ENCODE measurements at regions not wholly inside any gene's neighbourhood (a gene's known extent, or its start where the extent isn't known, plus 50 kb on each side); places are given as distances from the start of the nearest gene placed in this dataset.

DNA sequence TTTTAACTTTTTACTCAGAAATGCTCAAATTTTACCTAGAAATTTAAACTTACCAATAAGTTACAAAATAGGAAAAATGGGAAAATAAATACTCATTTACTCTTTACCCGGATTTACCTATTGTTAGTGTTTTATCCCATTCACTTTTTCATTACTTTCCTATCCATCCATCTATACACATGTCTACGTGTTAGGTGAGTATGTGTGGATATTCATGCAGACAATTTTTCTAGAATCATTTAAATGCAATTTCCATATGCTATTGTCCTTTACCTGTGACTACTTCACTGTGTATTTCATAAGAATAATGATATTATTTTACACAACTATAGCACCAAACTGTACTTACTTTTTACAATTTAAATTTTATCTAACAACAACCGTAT is 896.6 kb upstream of the INTU start:
- H3K9me3 ChIP-seq (replicated peaks; ENCODE audit: low read length): no peaks in the 10 kb centered on the region
- H3K4me1 ChIP-seq (ENCODE audit: control insufficient read depth, insufficient read depth, low read length): no peaks in the 10 kb centered on the region
- H3K4me2 ChIP-seq (ENCODE audit: low read length): no peak overlapping the region
- H3K9ac ChIP-seq (ENCODE audit: low read depth, low read length): no peak overlapping the region
- H3K36me3 ChIP-seq (ENCODE audit: insufficient read depth, low read length): no peaks in the 10 kb centered on the region
- H3K4me3 ChIP-seq (ENCODE audit: low read length): no peak overlapping the region
- no peaks in the 10 kb centered on the region for H3K27me3 ChIP-seq (ENCODE audit: control insufficient read depth, insufficient read depth, low read length)

- Histone ChIP-seq H3K27me3 (ENCODE audit: control insufficient read depth, insufficient read depth, low read length) (no peaks in the 10 kb centered on the region), H3K36me3 (ENCODE audit: insufficient read depth, low read length) (no peaks in the 10 kb centered on the region), H3K4me3 (ENCODE audit: low read length) (no peak overlapping the region), H3K4me2 (ENCODE audit: low read length) (no peak overlapping the region), H3K4me1 (ENCODE audit: control insufficient read depth, insufficient read depth, low read length) (no peaks in the 10 kb centered on the region), H3K9ac (ENCODE audit: low read depth, low read length) (no peak overlapping the region), H3K9me3 (replicated peaks; ENCODE audit: low read length) (no peaks in the 10 kb centered on the region)
Observed at GRCh38 chr4:126737899-126738526, 894.7 kb upstream of the INTU start.

GRCh38 chr4:126738527-126738923 is 894.2 kb upstream of the INTU start:
- H3K4me3 ChIP-seq (ENCODE audit: low read length): no peak overlapping the region
- no peaks in the 10 kb centered on the region for H3K9me3 ChIP-seq (replicated peaks; ENCODE audit: low read length)
- no peak overlapping the region for H3K9ac ChIP-seq (ENCODE audit: low read depth, low read length)
- no peaks in the 10 kb centered on the region for H3K27me3 ChIP-seq (ENCODE audit: control insufficient read depth, insufficient read depth, low read length)
- H3K4me1 ChIP-seq (ENCODE audit: control insufficient read depth, insufficient read depth, low read length): no peaks in the 10 kb centered on the region
- H3K36me3 ChIP-seq (ENCODE audit: insufficient read depth, low read length): no peaks in the 10 kb centered on the region
- no peak overlapping the region for H3K4me2 ChIP-seq (ENCODE audit: low read length)

DNA sequence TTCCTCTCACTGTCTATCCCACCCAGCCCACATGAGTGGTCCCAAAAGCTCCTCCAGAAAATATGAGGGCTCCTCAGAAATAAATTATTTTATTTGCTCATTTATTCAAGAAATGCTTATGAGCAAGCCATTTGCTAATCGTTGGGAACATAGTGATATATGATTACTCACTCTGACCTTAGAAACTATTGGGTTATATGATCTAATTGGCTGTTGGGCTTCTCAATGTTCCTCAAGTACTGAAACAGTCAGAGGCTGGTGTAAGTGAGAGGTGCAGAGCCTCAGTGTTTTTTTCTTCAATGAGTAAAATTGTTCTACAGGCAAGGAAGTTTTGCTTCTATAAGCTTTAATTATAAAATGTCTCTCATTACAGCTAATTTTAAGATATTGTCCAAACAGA is 893.8 kb upstream of the INTU start:
- Histone ChIP-seq H3K9me3 (replicated peaks; ENCODE audit: low read length) (no peaks in the 10 kb centered on the region), H3K4me3 (ENCODE audit: low read length) (no peak overlapping the region), H3K36me3 (ENCODE audit: insufficient read depth, low read length) (no peaks in the 10 kb centered on the region), H3K4me2 (ENCODE audit: low read length) (no peak overlapping the region), H3K27me3 (ENCODE audit: control insufficient read depth, insufficient read depth, low read length) (no peaks in the 10 kb centered on the region), H3K9ac (ENCODE audit: low read depth, low read length) (no peak overlapping the region), H3K4me1 (ENCODE audit: control insufficient read depth, insufficient read depth, low read length) (no peaks in the 10 kb centered on the region)

GRCh38 chr4:126740687-126741086 is 892.1 kb upstream of the INTU start:
- Histone ChIP-seq H3K36me3 (ENCODE audit: insufficient read depth, low read length) (no peaks in the 10 kb centered on the region), H3K4me1 (ENCODE audit: control insufficient read depth, insufficient read depth, low read length) (no peaks in the 10 kb centered on the region), H3K9me3 (replicated peaks; ENCODE audit: low read length) (no peaks in the 10 kb centered on the region), H3K9ac (ENCODE audit: low read depth, low read length) (no peak overlapping the region), H3K4me2 (ENCODE audit: low read length) (no peak overlapping the region), H3K4me3 (ENCODE audit: low read length) (no peak overlapping the region), H3K27me3 (ENCODE audit: control insufficient read depth, insufficient read depth, low read length) (no peaks in the 10 kb centered on the region)

- H3K4me2 ChIP-seq (ENCODE audit: low read length): no peak overlapping the region
- no peaks in the 10 kb centered on the region for H3K36me3 ChIP-seq (ENCODE audit: insufficient read depth, low read length)
- no peaks in the 10 kb centered on the region for H3K27me3 ChIP-seq (ENCODE audit: control insufficient read depth, insufficient read depth, low read length)
Observed at GRCh38 chr4:126742048-126742447, 890.7 kb upstream of the INTU start.

GRCh38 chr4:126742885-126743284 is 889.9 kb upstream of the INTU start:
- Histone ChIP-seq H3K9ac (ENCODE audit: low read depth, low read length) (no peak overlapping the region), H3K4me2 (ENCODE audit: low read length) (no peak overlapping the region), H3K27me3 (ENCODE audit: control insufficient read depth, insufficient read depth, low read length) (no peaks in the 10 kb centered on the region), H3K9me3 (replicated peaks; ENCODE audit: low read length) (no peaks in the 10 kb centered on the region), H3K4me3 (ENCODE audit: low read length) (no peak overlapping the region), H3K36me3 (ENCODE audit: insufficient read depth, low read length) (no peaks in the 10 kb centered on the region), H3K4me1 (ENCODE audit: control insufficient read depth, insufficient read depth, low read length) (no peaks in the 10 kb centered on the region)

More at GRCh38 chr4:126742048-126742447, 890.7 kb upstream of the INTU start:
- H3K9ac ChIP-seq (ENCODE audit: low read depth, low read length): no peak overlapping the region
- no peaks in the 10 kb centered on the region for H3K9me3 ChIP-seq (replicated peaks; ENCODE audit: low read length)
- H3K4me3 ChIP-seq (ENCODE audit: low read length): no peak overlapping the region
- H3K4me1 ChIP-seq (ENCODE audit: control insufficient read depth, insufficient read depth, low read length): no peaks in the 10 kb centered on the region

DNA sequence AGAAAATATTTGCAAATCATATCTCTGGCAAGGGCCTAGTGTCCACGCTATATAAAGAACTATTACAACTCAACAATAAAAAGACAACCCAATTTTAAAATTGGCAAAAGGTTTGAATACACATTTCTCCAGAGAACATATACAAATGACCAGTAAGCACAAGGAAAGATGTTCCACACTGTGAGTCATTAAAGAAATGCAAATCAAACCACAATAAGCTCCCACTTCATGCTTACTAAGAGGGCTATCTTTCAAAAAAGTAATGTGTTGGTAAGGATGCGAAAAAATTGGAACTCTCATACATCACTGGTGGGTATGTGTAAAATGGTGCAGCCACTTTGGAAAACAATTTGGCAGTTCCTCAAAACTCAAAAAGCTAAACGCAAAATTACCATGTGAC is 884.0 kb upstream of the INTU start:
- Histone ChIP-seq H3K9me3 (replicated peaks; ENCODE audit: low read length) (no peaks in the 10 kb centered on the region), H3K27me3 (ENCODE audit: control insufficient read depth, insufficient read depth, low read length) (no peaks in the 10 kb centered on the region), H3K4me1 (ENCODE audit: control insufficient read depth, insufficient read depth, low read length) (no peaks in the 10 kb centered on the region), H3K36me3 (ENCODE audit: insufficient read depth, low read length) (no peaks in the 10 kb centered on the region), H3K9ac (ENCODE audit: low read depth, low read length) (no peak overlapping the region), H3K4me2 (ENCODE audit: low read length) (no peak overlapping the region), H3K4me3 (ENCODE audit: low read length) (no peak overlapping the region)

GRCh38 chr4:126750723-126751122 is 882.0 kb upstream of the INTU start:
- H3K9me3 ChIP-seq (replicated peaks; ENCODE audit: low read length): no peaks in the 10 kb centered on the region
- no peaks in the 10 kb centered on the region for H3K36me3 ChIP-seq (ENCODE audit: insufficient read depth, low read length)
- H3K27me3 ChIP-seq (ENCODE audit: control insufficient read depth, insufficient read depth, low read length): no peaks in the 10 kb centered on the region
- no peak overlapping the region for H3K9ac ChIP-seq (ENCODE audit: low read depth, low read length)
- no peaks in the 10 kb centered on the region for H3K4me1 ChIP-seq (ENCODE audit: control insufficient read depth, insufficient read depth, low read length)
- H3K4me3 ChIP-seq (ENCODE audit: low read length): no peak overlapping the region
- H3K4me2 ChIP-seq (ENCODE audit: low read length): no peak overlapping the region

DNA sequence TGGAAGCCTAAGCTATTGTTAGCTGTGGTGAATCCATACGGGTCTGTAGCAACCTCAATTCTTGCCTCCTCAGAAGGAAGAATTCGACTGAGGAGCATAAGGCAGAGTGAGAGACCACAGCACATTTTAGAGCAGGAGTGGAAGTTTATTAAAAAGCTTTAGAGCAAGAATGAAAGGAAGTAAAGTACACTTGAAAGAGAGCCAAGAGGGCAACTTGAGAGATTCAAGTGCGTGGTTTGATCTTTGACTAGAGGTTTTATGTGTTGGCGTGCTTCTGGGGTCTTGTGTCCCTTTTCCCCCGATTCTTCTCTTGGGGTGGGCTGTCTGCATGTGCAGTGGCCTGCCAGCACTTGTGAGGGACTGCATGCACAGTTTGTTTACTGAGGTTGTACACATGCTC is 880.6 kb upstream of the INTU start:
- H3K9me3 ChIP-seq (replicated peaks; ENCODE audit: low read length): no peaks in the 10 kb centered on the region
- no peak overlapping the region for H3K4me2 ChIP-seq (ENCODE audit: low read length)
- H3K36me3 ChIP-seq (ENCODE audit: insufficient read depth, low read length): no peaks in the 10 kb centered on the region
- no peaks in the 10 kb centered on the region for H3K4me1 ChIP-seq (ENCODE audit: control insufficient read depth, insufficient read depth, low read length)
- no peak overlapping the region for H3K9ac ChIP-seq (ENCODE audit: low read depth, low read length)
- H3K4me3 ChIP-seq (ENCODE audit: low read length): no peak overlapping the region
- H3K27me3 ChIP-seq (ENCODE audit: control insufficient read depth, insufficient read depth, low read length): no peaks in the 10 kb centered on the region

GRCh38 chr4:126752702-126753101 is 880.1 kb upstream of the INTU start:
- Histone ChIP-seq H3K9ac (ENCODE audit: low read depth, low read length) (no peak overlapping the region), H3K4me3 (ENCODE audit: low read length) (no peak overlapping the region), H3K36me3 (ENCODE audit: insufficient read depth, low read length) (no peaks in the 10 kb centered on the region), H3K9me3 (replicated peaks; ENCODE audit: low read length) (no peaks in the 10 kb centered on the region), H3K4me1 (ENCODE audit: control insufficient read depth, insufficient read depth, low read length) (no peaks in the 10 kb centered on the region), H3K4me2 (ENCODE audit: low read length) (no peak overlapping the region), H3K27me3 (ENCODE audit: control insufficient read depth, insufficient read depth, low read length) (no peaks in the 10 kb centered on the region)

GRCh38 chr4:126753592-126753991 is 879.2 kb upstream of the INTU start:
- Histone ChIP-seq H3K36me3 (ENCODE audit: insufficient read depth, low read length) (no peaks in the 10 kb centered on the region), H3K4me2 (ENCODE audit: low read length) (no peak overlapping the region), H3K4me3 (ENCODE audit: low read length) (no peak overlapping the region), H3K4me1 (ENCODE audit: control insufficient read depth, insufficient read depth, low read length) (no peaks in the 10 kb centered on the region), H3K27me3 (ENCODE audit: control insufficient read depth, insufficient read depth, low read length) (no peaks in the 10 kb centered on the region), H3K9me3 (replicated peaks; ENCODE audit: low read length) (no peaks in the 10 kb centered on the region), H3K9ac (ENCODE audit: low read depth, low read length) (no peak overlapping the region)

Measured in skeletal muscle satellite cell (primary cell).